ENCODE measurements at regions not wholly inside any gene's neighbourhood (a gene's known extent, or its start where the extent isn't known, plus 50 kb on each side); places are given as distances from the start of the nearest gene placed in this dataset.

- no peaks in the 10 kb centered on the region for H3K9me3 ChIP-seq
- H3K4me1 ChIP-seq, result peaks cover 8 to 31% (median 19%) of the 10 kb centered on the region in 4 donors
- H3K27ac ChIP-seq (replicated peaks in 1 of 4), result no peak overlapping the region
- 63% methylated on average over 4 of the region's 4 CpGs for WGBS
- intact Hi-C loops (cut with DNase I), result no loop called here
- no peak overlapping the region for H3K4me3 ChIP-seq
- peaks cover 0 to 2% (median 0%) of the 10 kb centered on the region in 4 donors for H3K36me3 ChIP-seq
- no peaks in the 10 kb centered on the region for H3K27me3 ChIP-seq
- no peak for DNase-seq (ENCODE audit: extremely low spot score)
- TF ChIP-seq EP300 (IDR thresholded peaks at IDR 0.05), result no peak
- no peak for TF ChIP-seq CTCF (IDR thresholded peaks at IDR 0.05)
- no peak for TF ChIP-seq POLR2A (IDR thresholded peaks at IDR 0.05; ENCODE audit: low read depth)
- no peak for TF ChIP-seq POLR2AphosphoS5 (IDR thresholded peaks at IDR 0.05)
These were observed 86.1 kb downstream of the KLF12 start for GRCh38 chr13:74047931-74048600.

DNA sequence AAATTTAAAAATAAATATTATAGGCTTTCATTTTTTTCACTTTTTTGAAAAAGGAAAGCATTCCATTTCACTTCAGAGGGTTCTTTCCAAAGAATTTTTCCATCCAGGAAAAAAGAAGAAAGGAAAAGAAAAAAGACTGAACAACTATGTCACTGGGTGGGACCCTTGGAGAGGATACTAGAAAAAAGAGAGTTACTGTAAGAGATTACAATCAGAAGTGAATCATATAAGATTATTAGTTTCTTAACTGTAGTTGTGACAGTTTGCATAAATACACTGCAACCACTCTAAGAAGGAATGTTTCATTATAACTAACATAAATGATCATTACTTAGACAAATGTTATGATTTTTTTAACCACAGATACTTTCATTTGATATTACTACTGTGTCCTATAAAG, 87.8 kb downstream of the KLF12 start:
- no peak overlapping the region for H3K4me3 ChIP-seq
- peaks cover 0 to 2% (median 0%) of the 10 kb centered on the region in 4 donors for H3K36me3 ChIP-seq
- intact Hi-C loops (cut with DNase I), result no loop called here
- peaks cover 8 to 31% (median 21%) of the 10 kb centered on the region in 4 donors for H3K4me1 ChIP-seq
- no peaks in the 10 kb centered on the region for H3K27me3 ChIP-seq
- H3K27ac ChIP-seq (replicated peaks in 1 of 4), result no peak overlapping the region
- DNase-seq (ENCODE audit: extremely low spot score), result no peak
- TF ChIP-seq POLR2AphosphoS5 (IDR thresholded peaks at IDR 0.05), result no peak
- no peak for TF ChIP-seq EP300 (IDR thresholded peaks at IDR 0.05)
- no peak for TF ChIP-seq CTCF (IDR thresholded peaks at IDR 0.05)
- no peak for TF ChIP-seq POLR2A (IDR thresholded peaks at IDR 0.05; ENCODE audit: low read depth)
- no peaks in the 10 kb centered on the region for H3K9me3 ChIP-seq

DNA sequence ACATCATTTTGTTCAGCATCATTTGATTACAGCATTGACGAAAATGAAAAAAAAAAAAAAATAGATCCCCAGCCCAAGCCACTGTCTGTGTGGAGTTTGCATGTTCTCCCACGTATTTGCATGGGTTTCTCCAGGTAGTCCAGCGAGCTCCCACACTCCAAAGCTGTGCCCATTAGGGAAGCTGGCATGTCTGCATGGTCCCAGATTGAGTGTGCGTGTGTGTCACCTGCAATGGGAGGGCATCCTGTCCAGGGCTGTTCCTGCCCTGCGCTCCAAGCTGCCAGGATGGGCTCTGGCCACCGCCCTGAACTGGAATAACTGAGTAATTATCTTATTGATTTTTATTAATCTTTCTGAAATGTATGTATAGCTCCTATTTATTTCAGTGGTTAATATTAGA, 88.6 kb downstream of the KLF12 start:
- Histone ChIP-seq H3K9me3 (no peaks in the 10 kb centered on the region), H3K27ac (replicated peaks in 1 of 4) (no peak overlapping the region), H3K4me3 (no peak overlapping the region), H3K27me3 (no peaks in the 10 kb centered on the region), H3K4me1 (peaks cover 8 to 37% (median 28%) of the 10 kb centered on the region in 4 donors), H3K36me3 (peaks cover 0 to 2% (median 0%) of the 10 kb centered on the region in 4 donors)
- no peak for DNase-seq (ENCODE audit: extremely low spot score)
- WGBS, result 93% methylated on average over 6 of the region's 6 CpGs
- TF ChIP-seq EP300 (IDR thresholded peaks at IDR 0.05) (no peak), POLR2AphosphoS5 (IDR thresholded peaks at IDR 0.05) (no peak), CTCF (IDR thresholded peaks at IDR 0.05) (no peak), POLR2A (IDR thresholded peaks at IDR 0.05; ENCODE audit: low read depth) (no peak)
- intact Hi-C loops (cut with DNase I), result no loop called here

- H3K27me3 ChIP-seq, result no peaks in the 10 kb centered on the region
- no peaks in the 10 kb centered on the region for H3K9me3 ChIP-seq
- peaks cover 8 to 29% (median 23%) of the 10 kb centered on the region in 4 donors for H3K4me1 ChIP-seq
- no peak for DNase-seq (ENCODE audit: extremely low spot score)
- H3K36me3 ChIP-seq, result peaks cover 0 to 2% (median 0%) of the 10 kb centered on the region in 4 donors
- intact Hi-C loops (cut with DNase I), result no loop called here
- H3K4me3 ChIP-seq, result no peak overlapping the region
- H3K27ac ChIP-seq (replicated peaks in 1 of 4), result no peak overlapping the region
- 78% methylated on average over 5 of the region's 5 CpGs for WGBS
- TF ChIP-seq EP300 (IDR thresholded peaks at IDR 0.05), result no peak
- TF ChIP-seq POLR2A (IDR thresholded peaks at IDR 0.05; ENCODE audit: low read depth), result no peak
- TF ChIP-seq POLR2AphosphoS5 (IDR thresholded peaks at IDR 0.05), result no peak
- TF ChIP-seq CTCF (IDR thresholded peaks at IDR 0.05), result no peak
These were observed 91.0 kb downstream of the KLF12 start for GRCh38 chr13:74043237-74043636.

DNA sequence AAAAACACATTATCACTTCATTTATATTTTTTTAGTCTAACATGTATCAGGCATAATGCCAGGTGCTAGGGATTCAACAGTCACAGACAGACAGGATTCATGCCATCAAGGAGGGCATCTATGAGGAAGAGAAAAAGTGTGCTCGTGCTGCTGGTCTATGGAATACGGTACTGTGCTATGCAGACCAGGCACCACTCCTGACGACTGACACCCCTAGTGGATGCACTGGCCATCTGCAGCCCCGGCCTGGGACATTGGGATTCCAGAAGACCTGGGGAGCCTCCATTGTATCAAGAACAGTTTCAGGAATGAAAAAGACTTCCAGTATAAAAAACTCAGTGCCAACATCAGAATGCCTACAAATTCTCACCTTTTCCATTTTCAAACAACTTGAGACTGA, 94.0 kb downstream of the KLF12 start:
- H3K27me3 ChIP-seq, result no peaks in the 10 kb centered on the region
- no peak for DNase-seq (ENCODE audit: extremely low spot score)
- H3K4me3 ChIP-seq, result no peak overlapping the region
- 63% methylated on average over 4 of the region's 4 CpGs for WGBS
- peaks cover 0 to 19% (median 12%) of the 10 kb centered on the region in 4 donors for H3K4me1 ChIP-seq
- TF ChIP-seq POLR2A (IDR thresholded peaks at IDR 0.05; ENCODE audit: low read depth) (no peak), CTCF (IDR thresholded peaks at IDR 0.05) (peak; percentile 37 to 65 (median 41))
- no peaks in the 10 kb centered on the region for H3K9me3 ChIP-seq
- peaks cover 0 to 2% (median 0%) of the 10 kb centered on the region in 4 donors for H3K36me3 ChIP-seq
- intact Hi-C loops (cut with DNase I), result no loop called here
- no peak overlapping the region for H3K27ac ChIP-seq (replicated peaks in 1 of 4)

All from esophagus muscularis mucosa (tissue), 4 donors.